DND-41 (cell line): ENCODE measurements at regions not wholly inside any gene's neighbourhood (a gene's known extent, or its start where the extent isn't known, plus 50 kb on each side); places are given as distances from the start of the nearest gene placed in this dataset.

ENCODE experiments used
- ATAC-seq: fragments of 200-7000 bp; cut with Tn5 transposase; 3 replicates; pipeline ENCODE4 v1.9.1; 2021; ENCODE audit warnings: low read depth; ENCODE audit not compliant: insufficient read depth
- DNase-seq: peaks from one replicate; pipeline ENCODE4 v3.0.0-alpha.2; 2020
- H2AFZ ChIP-seq: 2 replicates; pipeline ENCODE4 v1.6.0; 2012; ENCODE audit warnings: low read depth, low read length
- H3K27ac ChIP-seq: 2 replicates; pipeline ENCODE4 v1.5.1; 2012; ENCODE audit warnings: low read length, inconsistent platforms
- H3K27me3 ChIP-seq: fragments of 200-600 bp; sonication (generic); 2 replicates; pipeline ENCODE4 v1.6.0; 2012; ENCODE audit warnings: low read length, mild to moderate bottlenecking, inconsistent platforms; ENCODE audit not compliant: insufficient read depth, poor library complexity
- H3K36me3 ChIP-seq: 2 replicates; pipeline ENCODE4 v1.5.1; 2012; ENCODE audit warnings: low read length, inconsistent platforms; ENCODE audit not compliant: insufficient read depth
- H3K4me1 ChIP-seq: 2 replicates; pipeline ENCODE4 v1.5.1; 2012; ENCODE audit warnings: mild to moderate bottlenecking, low read length; ENCODE audit not compliant: insufficient read depth
- H3K4me2 ChIP-seq: 2 replicates; pipeline ENCODE4 v1.6.0; 2012; ENCODE audit warnings: mild to moderate bottlenecking, moderate library complexity, low read length, inconsistent platforms; ENCODE audit not compliant: insufficient read depth
- H3K4me3 ChIP-seq, 2 experiments: fragments of 200-600 bp in 1 of 2; shearing (Covaris generic) in 1 of 2; 2 replicates each; pipeline ENCODE4 v1.5.1; 2012 to 2016; ENCODE audit warnings: inconsistent platforms in 2 of 2, low read length in 2 of 2, mild to moderate bottlenecking in 2 of 2, low read depth in 1 of 2, moderate library complexity in 1 of 2
- H3K79me2 ChIP-seq: 2 replicates; pipeline ENCODE4 v1.6.0; 2012; ENCODE audit warnings: low read length, inconsistent platforms; ENCODE audit not compliant: insufficient read depth
- H3K9ac ChIP-seq: 2 replicates; pipeline ENCODE4 v1.6.0; 2012; ENCODE audit warnings: low read depth, mild to moderate bottlenecking, inconsistent platforms, low read length, moderate library complexity
- H3K9me3 ChIP-seq: 2 replicates; pipeline ENCODE4 v1.5.1; 2012; ENCODE audit warnings: low read length, moderate library complexity, mild to moderate bottlenecking, inconsistent platforms; ENCODE audit not compliant: insufficient read depth, severe bottlenecking
- H4K20me1 ChIP-seq: 2 replicates; pipeline ENCODE4 v1.6.0; 2012; ENCODE audit warnings: low read length; ENCODE audit not compliant: insufficient read depth
- EZH2 ChIP-seq: IDR thresholded peaks from 3 replicates; pipeline ENCODE4 v1.6.1; 2012; ENCODE audit warnings: borderline replicate concordance, low read depth, mild to moderate bottlenecking, moderate library complexity, low read length, inconsistent platforms; ENCODE audit not compliant: severe bottlenecking
- TF ChIP-seq, protein P1 (sequence below): IDR thresholded peaks from 2 replicates; pipeline ENCODE4 v1.5.1; 2012; ENCODE audit warnings: borderline replicate concordance, low read length, moderate library complexity, mild to moderate bottlenecking; ENCODE audit not compliant: poor library complexity, severe bottlenecking; ENCODE audit errors: extremely low read depth

DNA sequence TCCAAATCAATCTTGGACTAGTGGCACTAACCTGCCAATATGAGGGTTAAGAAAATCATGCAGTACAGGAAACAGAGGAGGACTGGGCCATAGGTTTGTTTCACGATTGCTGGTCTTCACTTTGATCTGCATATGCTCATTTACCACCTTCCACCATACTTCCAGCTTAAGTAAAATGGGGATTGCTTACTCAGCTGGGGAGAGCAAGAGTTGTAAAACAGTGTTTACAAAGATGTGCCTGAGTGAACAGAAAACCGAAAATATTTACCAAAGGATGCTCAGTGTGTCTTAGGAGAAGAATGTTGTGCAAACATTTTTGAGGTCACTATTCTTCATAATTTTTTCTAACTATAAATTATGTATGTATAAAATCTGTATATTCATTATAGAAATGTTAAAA is 65.1 kb upstream of the DNAH5 start:
- Histone ChIP-seq H3K9me3 (peaks cover 2% of the 10 kb centered on the region), H3K4me1 (peaks cover 2% of the 10 kb centered on the region; the same call in 1 of the 2 replicates), H3K4me2 (no peak overlapping the region), H3K9ac (no peak overlapping the region), H3K79me2 (no peaks in the 10 kb centered on the region), H3K4me3 (no peak overlapping the region), H2AFZ (no peak overlapping the region), H4K20me1 (no peaks in the 10 kb centered on the region), H3K27me3 (no peaks in the 10 kb centered on the region), H3K36me3 (no peaks in the 10 kb centered on the region), H3K27ac (no peak overlapping the region)
- TF ChIP-seq EZH2 = no peak
- TF ChIP-seq, protein P1, sequence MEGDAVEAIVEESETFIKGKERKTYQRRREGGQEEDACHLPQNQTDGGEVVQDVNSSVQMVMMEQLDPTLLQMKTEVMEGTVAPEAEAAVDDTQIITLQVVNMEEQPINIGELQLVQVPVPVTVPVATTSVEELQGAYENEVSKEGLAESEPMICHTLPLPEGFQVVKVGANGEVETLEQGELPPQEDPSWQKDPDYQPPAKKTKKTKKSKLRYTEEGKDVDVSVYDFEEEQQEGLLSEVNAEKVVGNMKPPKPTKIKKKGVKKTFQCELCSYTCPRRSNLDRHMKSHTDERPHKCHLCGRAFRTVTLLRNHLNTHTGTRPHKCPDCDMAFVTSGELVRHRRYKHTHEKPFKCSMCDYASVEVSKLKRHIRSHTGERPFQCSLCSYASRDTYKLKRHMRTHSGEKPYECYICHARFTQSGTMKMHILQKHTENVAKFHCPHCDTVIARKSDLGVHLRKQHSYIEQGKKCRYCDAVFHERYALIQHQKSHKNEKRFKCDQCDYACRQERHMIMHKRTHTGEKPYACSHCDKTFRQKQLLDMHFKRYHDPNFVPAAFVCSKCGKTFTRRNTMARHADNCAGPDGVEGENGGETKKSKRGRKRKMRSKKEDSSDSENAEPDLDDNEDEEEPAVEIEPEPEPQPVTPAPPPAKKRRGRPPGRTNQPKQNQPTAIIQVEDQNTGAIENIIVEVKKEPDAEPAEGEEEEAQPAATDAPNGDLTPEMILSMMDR = no peak
- ATAC-seq (no peak), DNase-seq (no peak)

DNA sequence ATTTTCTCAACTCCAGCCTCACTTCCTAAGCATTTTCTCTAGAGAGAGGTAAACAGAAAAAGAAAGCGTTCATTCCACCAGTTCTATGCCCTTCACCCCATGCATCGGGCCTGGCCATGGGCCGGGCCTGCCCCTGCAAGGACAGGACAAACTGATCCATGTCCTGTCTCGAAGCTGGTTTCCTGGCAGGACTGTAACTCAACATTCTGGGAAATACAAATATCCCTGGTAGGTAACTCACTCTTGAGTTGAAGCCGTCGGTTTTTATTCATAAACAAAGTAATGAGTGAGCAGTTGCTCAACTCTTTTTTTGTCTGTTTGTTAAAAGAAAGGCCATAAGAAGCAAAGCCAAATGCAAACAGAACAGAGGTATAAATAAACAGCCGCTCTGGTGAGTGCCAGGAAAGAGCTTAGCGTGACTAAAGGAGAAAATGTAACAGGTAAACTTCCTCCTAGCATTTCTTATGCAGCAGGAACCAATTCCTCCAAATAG is 64.4 kb upstream of the DNAH5 start:
- H3K27me3 ChIP-seq = no peaks in the 10 kb centered on the region
- no peaks in the 10 kb centered on the region for H3K36me3 ChIP-seq
- no peak overlapping the region for H2AFZ ChIP-seq
- H3K9me3 ChIP-seq = peaks cover 2% of the 10 kb centered on the region
- H3K27ac ChIP-seq = no peak overlapping the region
- H3K79me2 ChIP-seq = no peaks in the 10 kb centered on the region
- no peak overlapping the region for H3K4me3 ChIP-seq
- DNase-seq (no peak), ATAC-seq (no peak)
- H4K20me1 ChIP-seq = no peaks in the 10 kb centered on the region
- peaks cover 2% of the 10 kb centered on the region; the same call in 1 of the 2 replicates for H3K4me1 ChIP-seq
- no peak overlapping the region for H3K9ac ChIP-seq
- TF ChIP-seq, protein P1 = no peak
- TF ChIP-seq EZH2 = no peak
- no peak overlapping the region for H3K4me2 ChIP-seq

DNA sequence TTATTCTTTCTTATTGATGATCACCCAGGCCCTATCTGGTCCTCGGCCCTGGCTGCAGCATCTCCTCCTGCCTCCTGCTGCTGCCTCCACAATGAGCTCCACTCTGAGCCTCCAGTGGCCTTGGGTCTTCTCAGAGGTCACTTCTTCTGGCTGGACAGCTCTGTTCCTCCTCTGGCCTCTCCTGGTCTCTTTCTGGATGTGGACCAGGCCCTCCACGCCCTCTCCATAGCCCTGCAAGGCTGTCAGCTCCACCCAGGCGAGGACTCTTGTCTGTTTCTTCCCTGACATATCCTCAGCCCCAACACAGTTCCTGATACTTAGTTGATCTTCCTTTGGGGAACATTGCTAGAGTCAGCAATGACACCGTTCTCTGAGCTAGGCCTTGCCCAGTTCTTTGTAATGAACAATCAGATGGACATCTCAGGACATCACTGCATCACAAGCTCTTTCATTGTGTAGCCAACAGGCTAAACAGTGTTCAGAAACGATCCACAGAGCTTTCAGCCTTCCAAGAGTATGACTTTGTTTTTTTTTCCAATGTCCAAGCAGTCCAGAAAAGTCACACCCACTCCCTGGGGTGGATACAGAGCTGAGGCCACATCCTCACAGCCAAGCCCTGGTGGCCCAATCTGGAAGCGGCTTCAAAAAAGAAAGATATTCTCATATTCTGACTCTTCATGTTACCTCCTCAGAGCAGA is 62.5 kb upstream of the DNAH5 start:
- peaks cover 2% of the 10 kb centered on the region; the same call in 1 of the 2 replicates for H3K4me1 ChIP-seq
- H3K79me2 ChIP-seq = no peaks in the 10 kb centered on the region
- no peak for TF ChIP-seq EZH2
- TF ChIP-seq, protein P1 = no peak
- no peak overlapping the region for H3K27ac ChIP-seq
- H3K9me3 ChIP-seq = peaks cover 6% of the 10 kb centered on the region
- no peak overlapping the region for H3K4me2 ChIP-seq
- no peak overlapping the region for H2AFZ ChIP-seq
- no peak for DNase-seq
- H3K4me3 ChIP-seq = no peak overlapping the region
- H3K27me3 ChIP-seq = no peaks in the 10 kb centered on the region
- H3K36me3 ChIP-seq = no peaks in the 10 kb centered on the region
- no peak overlapping the region for H3K9ac ChIP-seq
- no peak for ATAC-seq
- H4K20me1 ChIP-seq = no peaks in the 10 kb centered on the region
